Astrocyte (in vitro differentiated cells and primary cell): ENCODE measurements at regions not wholly inside any gene's neighbourhood (a gene's known extent, or its start where the extent isn't known, plus 50 kb on each side); places are given as distances from the start of the nearest gene placed in this dataset.

Experiments
- DNase-seq: peaks from one replicate; pipeline ENCODE4 v3.0.0-alpha.2; 2010; ENCODE audit warnings: low read depth
- FAIRE-seq: peaks from 2 replicates; lab custom pipeline; 2011; peaks lifted over from hg19 to GRCh38; lab: Jason Lieb, UNC
- H2AFZ ChIP-seq: 2 replicates; pipeline ENCODE4 v1.6.0; 2012; ENCODE audit warnings: low read depth, low read length, inconsistent platforms
- H3K27ac ChIP-seq: 2 replicates; pipeline ENCODE4 v1.5.1; 2011; ENCODE audit warnings: low read depth, low read length, inconsistent platforms
- H3K27me3 ChIP-seq: 2 replicates; pipeline ENCODE4 v1.6.0; 2011; ENCODE audit warnings: low read length, inconsistent platforms; ENCODE audit not compliant: insufficient read depth
- H3K36me3 ChIP-seq: 2 replicates; pipeline ENCODE4 v1.5.1; 2011; ENCODE audit warnings: low read length, inconsistent platforms; ENCODE audit not compliant: insufficient read depth
- H3K4me1 ChIP-seq: 2 replicates; pipeline ENCODE4 v1.5.1; 2011; ENCODE audit warnings: low read length, inconsistent platforms; ENCODE audit not compliant: insufficient read depth
- H3K4me2 ChIP-seq: 2 replicates; pipeline ENCODE4 v1.6.0; 2012; ENCODE audit warnings: low read length, inconsistent platforms
- H3K4me3 ChIP-seq: 2 replicates; pipeline ENCODE4 v1.5.1; 2011; ENCODE audit warnings: low read depth, mild to moderate bottlenecking, low read length, inconsistent platforms; ENCODE audit not compliant: insufficient read depth
- H3K79me2 ChIP-seq: 2 replicates; pipeline ENCODE4 v1.6.0; 2012; ENCODE audit warnings: mild to moderate bottlenecking, low read length, inconsistent platforms; ENCODE audit not compliant: insufficient read depth
- H3K9ac ChIP-seq: 2 replicates; pipeline ENCODE4 v1.6.0; 2012; ENCODE audit warnings: mild to moderate bottlenecking, low read length, inconsistent platforms
- H3K9me3 ChIP-seq: 2 replicates; pipeline ENCODE4 v1.5.1; 2012; ENCODE audit warnings: low read depth, mild to moderate bottlenecking, low read length, inconsistent platforms; ENCODE audit not compliant: insufficient read depth
- H4K20me1 ChIP-seq: 2 replicates; pipeline ENCODE4 v1.6.0; 2012; ENCODE audit warnings: low read length, inconsistent platforms; ENCODE audit not compliant: insufficient read depth
- H3K27ac Mint-ChIP-seq: one replicate; pipeline ENCODE4 v1.8.0; 2021; ENCODE audit warnings: mild to moderate bottlenecking, mixed read lengths; ENCODE audit not compliant: unreplicated experiment
- H3K27me3 Mint-ChIP-seq: one replicate; pipeline ENCODE4 v1.8.0; 2021; ENCODE audit warnings: low read depth, mixed read lengths; ENCODE audit not compliant: unreplicated experiment
- H3K36me3 Mint-ChIP-seq: one replicate; pipeline ENCODE4 v1.8.0; 2021; ENCODE audit warnings: low read depth, mixed read lengths; ENCODE audit not compliant: unreplicated experiment
- H3K4me1 Mint-ChIP-seq: one replicate; pipeline ENCODE4 v1.8.0; 2021; ENCODE audit warnings: low read depth, mixed read lengths; ENCODE audit not compliant: unreplicated experiment
- H3K4me3 Mint-ChIP-seq: one replicate; pipeline ENCODE4 v1.8.0; 2021; ENCODE audit warnings: mild to moderate bottlenecking, moderate library complexity, mixed read lengths; ENCODE audit not compliant: unreplicated experiment
- H3K9me3 Mint-ChIP-seq: one replicate; pipeline ENCODE4 v1.8.0; 2021; ENCODE audit warnings: mild to moderate bottlenecking, mixed read lengths; ENCODE audit not compliant: unreplicated experiment
- CTCF ChIP-seq: IDR thresholded peaks from 2 replicates; pipeline ENCODE4 v1.5.1; 2011; ENCODE audit warnings: low read depth, mild to moderate bottlenecking, inconsistent platforms, low read length, moderate library complexity; ENCODE audit not compliant: insufficient read depth
- EZH2 ChIP-seq: IDR thresholded peaks from 2 replicates; pipeline ENCODE4 v1.6.1; 2012; ENCODE audit warnings: mild to moderate bottlenecking, low read length, inconsistent platforms; ENCODE audit not compliant: insufficient read depth

- Mint-ChIP-seq H3K4me3 (no peak overlapping the region), H3K4me1 (peaks cover 28% of the 10 kb centered on the region), H3K27me3 (no peaks in the 10 kb centered on the region), H3K9me3 (peaks cover 6% of the 10 kb centered on the region), H3K27ac (peak overlapping the region; percentile 87), H3K36me3 (peaks cover 2% of the 10 kb centered on the region)
- H3K9me3 ChIP-seq: no peaks in the 10 kb centered on the region
- FAIRE-seq (no peak), DNase-seq (no peak)
- no peak for TF ChIP-seq CTCF
- no peak for TF ChIP-seq EZH2
- H3K4me2 ChIP-seq: peak overlapping the region; percentile 57
- no peak overlapping the region for H3K4me3 ChIP-seq
- H3K27me3 ChIP-seq: no peaks in the 10 kb centered on the region
- peak overlapping the region; percentile 82 for H3K27ac ChIP-seq
- H3K36me3 ChIP-seq: no peaks in the 10 kb centered on the region
- H3K79me2 ChIP-seq: no peaks in the 10 kb centered on the region
- H4K20me1 ChIP-seq: no peaks in the 10 kb centered on the region
- H2AFZ ChIP-seq: peak overlapping the region; percentile 59
- peaks cover 30% of the 10 kb centered on the region for H3K4me1 ChIP-seq
- peak overlapping the region; percentile 71 for H3K9ac ChIP-seq
These were observed 516.4 kb downstream of the CCDC171 start for GRCh38 chr9:16069249-16069648.

DNA sequence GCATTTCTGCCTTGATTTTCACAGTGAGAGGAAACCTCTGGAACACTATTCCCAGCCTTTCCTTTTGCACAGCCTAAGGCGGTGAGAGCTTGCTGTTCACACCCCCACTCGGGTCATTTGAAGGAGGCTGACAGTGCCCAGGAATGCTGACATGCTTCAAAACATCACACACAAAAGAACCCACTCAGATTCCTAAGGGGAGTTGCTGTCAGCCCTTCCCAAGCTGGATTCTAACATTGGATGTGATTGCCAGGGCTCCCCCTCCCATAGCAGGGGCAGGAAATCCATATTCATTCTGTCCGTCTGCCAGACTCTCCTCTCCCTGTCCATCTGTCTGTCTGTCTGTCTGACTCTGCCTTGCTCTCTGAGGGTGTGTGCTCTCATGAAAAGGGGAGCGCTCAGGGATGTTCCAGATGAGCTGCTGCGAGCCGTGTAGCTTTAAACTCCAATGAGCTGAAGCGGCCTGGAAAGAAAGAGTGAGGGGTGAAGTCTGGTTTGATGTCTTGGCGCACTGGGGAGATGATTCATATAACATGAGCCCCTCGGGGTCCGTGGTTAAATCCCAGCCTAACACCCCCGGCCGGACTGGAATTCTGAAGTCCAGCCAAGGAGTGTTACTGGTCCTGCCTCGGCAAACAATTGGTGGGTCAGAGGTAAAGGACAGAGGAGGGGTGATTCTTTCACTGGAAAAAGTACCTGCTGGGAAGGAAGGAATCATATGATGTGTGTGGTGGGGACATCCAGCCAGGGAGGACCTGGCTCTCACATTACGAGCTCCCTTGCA is 517.0 kb downstream of the CCDC171 start:
- peaks cover 26% of the 10 kb centered on the region for H3K4me1 ChIP-seq
- DNase-seq (peak; percentile 78), FAIRE-seq (no peak)
- peak overlapping the region; percentile 71 for H3K9ac ChIP-seq
- H3K4me2 ChIP-seq: peak overlapping the region; percentile 57
- H3K9me3 ChIP-seq: no peaks in the 10 kb centered on the region
- Mint-ChIP-seq H3K27ac (peak overlapping the region; percentile 87), H3K36me3 (peaks cover 2% of the 10 kb centered on the region), H3K4me3 (no peak overlapping the region), H3K27me3 (no peaks in the 10 kb centered on the region), H3K4me1 (peaks cover 29% of the 10 kb centered on the region), H3K9me3 (peaks cover 6% of the 10 kb centered on the region)
- H3K4me3 ChIP-seq: no peak overlapping the region
- TF ChIP-seq EZH2: no peak
- no peak for TF ChIP-seq CTCF
- H4K20me1 ChIP-seq: no peaks in the 10 kb centered on the region
- H3K36me3 ChIP-seq: no peaks in the 10 kb centered on the region
- H3K27me3 ChIP-seq: no peaks in the 10 kb centered on the region
- peak overlapping the region; percentile 82 for H3K27ac ChIP-seq
- H3K79me2 ChIP-seq: no peaks in the 10 kb centered on the region
- peak overlapping the region; percentile 59 for H2AFZ ChIP-seq
